Esophagus muscularis mucosa (tissue), 3 donors: ENCODE measurements at regions not wholly inside any gene's neighbourhood (a gene's known extent, or its start where the extent isn't known, plus 50 kb on each side); places are given as distances from the start of the nearest gene placed in this dataset.

Source experiments
- CTCF ChIP-seq, 3 experiments: fragments of 200-600 bp in 2 of 3; fragments of 450-650 bp in 1 of 3; sonication (generic) in 2 of 3; IDR thresholded peaks; one replicate each; pipeline ENCODE4 v1.5.1; 2017 to 2019; ENCODE audit warnings: antibody characterized with exemption in 3 of 3, mild to moderate bottlenecking in 2 of 3, moderate library complexity in 1 of 3
- EP300 ChIP-seq: sonication (generic); formaldehyde crosslinking; IDR thresholded peaks from one replicate; pipeline ENCODE4 v1.6.1; 2017; ENCODE audit warnings: antibody characterized with exemption

DNA sequence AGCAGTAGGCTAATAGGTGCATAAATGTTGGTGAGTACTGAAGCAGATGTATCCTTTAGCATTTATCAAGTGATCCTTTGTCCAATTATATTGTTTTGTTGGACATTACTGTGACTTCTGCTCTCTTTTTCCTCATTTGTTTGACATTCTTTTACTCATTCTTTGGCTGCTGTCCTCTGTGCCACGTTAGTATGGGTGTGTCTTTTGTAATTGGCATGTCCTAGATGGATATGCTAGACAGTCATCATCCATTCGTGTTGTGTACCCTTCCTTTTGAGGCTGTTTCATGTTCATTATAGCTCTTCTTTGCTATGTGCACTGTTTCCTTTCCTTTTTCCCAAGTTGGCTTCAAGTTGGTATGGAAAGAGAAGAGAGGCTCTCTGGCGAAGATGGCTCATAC lies 284.7 kb downstream of the CYP26B1 start:
- no peak for TF ChIP-seq CTCF (IDR thresholded peaks at IDR 0.05)
- no peak for TF ChIP-seq EP300
